Suppressor macrophage (primary cell): ENCODE measurements at regions not wholly inside any gene's neighbourhood (a gene's known extent, or its start where the extent isn't known, plus 50 kb on each side); places are given as distances from the start of the nearest gene placed in this dataset.
"Not testable (repeated sequence)": the region's sequence is repeated elsewhere in the genome, so short reads cannot be mapped to it uniquely, and the experiment has no call there.

Experiments
- DNase-seq, 4 experiments: peaks; one replicate each; pipeline ENCODE4 v3.0.0-alpha.2; 2020 to 2022

GRCh38 chrX:65879977-65880799 is 159.7 kb downstream of the VSIG4 start:
- no peak for DNase-seq

- DNase-seq, result no peak
These were observed 161.4 kb downstream of the VSIG4 start for GRCh38 chrX:65878456-65878855.

GRCh38 chrX:65877953-65878352 is 161.9 kb downstream of the VSIG4 start:
- DNase-seq, result no peak

GRCh38 chrX:65875614-65876013 is 164.3 kb downstream of the VSIG4 start:
- DNase-seq, result not testable (repeated sequence)

GRCh38 chrX:65874765-65875164 is 165.1 kb downstream of the VSIG4 start:
- DNase-seq, result peak in 3 of 4 experiments; percentile 4 to 5 (median 4)

- no peak for DNase-seq
These were observed 165.8 kb downstream of the VSIG4 start for GRCh38 chrX:65874110-65874509.

GRCh38 chrX:65873385-65873784 is 166.5 kb downstream of the VSIG4 start:
- no peak for DNase-seq

- peak; percentile 8 to 51 (median 22) for DNase-seq
These were observed 168.1 kb downstream of the VSIG4 start for GRCh38 chrX:65871671-65872311.

- DNase-seq, result not testable (repeated sequence)
These were observed 169.3 kb downstream of the VSIG4 start for GRCh38 chrX:65870544-65870943.

GRCh38 chrX:65866773-65867172 is 173.1 kb downstream of the VSIG4 start:
- DNase-seq, result no peak

GRCh38 chrX:65866146-65866545 is 173.7 kb downstream of the VSIG4 start:
- DNase-seq, result no peak

- DNase-seq, result no peak
These were observed 177.2 kb downstream of the VSIG4 start for GRCh38 chrX:65862638-65863037.

- no peak for DNase-seq
These were observed 180.6 kb downstream of the VSIG4 start for GRCh38 chrX:65859299-65859698.

GRCh38 chrX:65854437-65854836 is 185.4 kb downstream of the VSIG4 start:
- DNase-seq, result not testable (repeated sequence)

GRCh38 chrX:65851306-65851705 is 183.9 kb downstream of the MSN start:
- DNase-seq, result not testable (repeated sequence)

GRCh38 chrX:65850821-65851220 is 183.4 kb downstream of the MSN start:
- DNase-seq, result not testable (repeated sequence)

GRCh38 chrX:65846974-65847373 is 179.5 kb downstream of the MSN start:
- DNase-seq, result no peak

- DNase-seq, result no peak
These were observed 173.8 kb downstream of the MSN start for GRCh38 chrX:65841263-65841662.

GRCh38 chrX:65838674-65839073 is 171.2 kb downstream of the MSN start:
- DNase-seq, result no peak

- DNase-seq, result no peak
These were observed 170.6 kb downstream of the MSN start for GRCh38 chrX:65837875-65838549.

- no peak for DNase-seq
These were observed 163.8 kb downstream of the MSN start for GRCh38 chrX:65831268-65831667.

- no peak for DNase-seq
These were observed 161.1 kb downstream of the MSN start for GRCh38 chrX:65828599-65828998.

GRCh38 chrX:65825226-65825625 is 157.8 kb downstream of the MSN start:
- DNase-seq, result not testable (repeated sequence)
